VCaP (cell line): ENCODE measurements at regions not wholly inside any gene's neighbourhood (a gene's known extent, or its start where the extent isn't known, plus 50 kb on each side); places are given as distances from the start of the nearest gene placed in this dataset.

Experiments
- H3K27ac ChIP-seq: fragments of 450-650 bp; 2 replicates; pipeline ENCODE4 v1.5.1; 2017
- TF ChIP-seq, protein P1 (sequence below): fragments of 450-650 bp; conservative IDR thresholded peaks from 2 replicates; pipeline ENCODE4 v1.5.1; 2017; ENCODE audit warnings: mild to moderate bottlenecking, moderate library complexity

DNA sequence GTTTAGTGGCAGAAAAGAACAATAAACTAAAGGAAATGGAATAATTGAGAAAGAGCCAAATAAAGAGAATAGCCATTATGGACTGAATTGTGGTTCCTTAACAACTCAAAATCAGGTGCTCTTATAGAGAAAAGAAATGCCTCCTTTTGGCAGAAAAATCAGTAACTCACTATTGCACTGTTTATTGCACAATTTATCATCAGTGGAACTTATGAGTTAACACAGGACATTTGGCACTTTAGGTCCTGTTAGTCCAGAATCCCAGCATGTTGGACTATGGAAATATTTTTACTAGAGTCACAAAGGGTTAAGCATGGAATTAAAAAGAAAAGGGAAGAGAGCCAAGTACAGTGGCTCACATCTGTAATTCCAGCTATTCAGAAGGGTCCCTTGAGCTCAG, 53.8 kb upstream of the JMY start:
- H3K27ac ChIP-seq, result peak overlapping the region; percentile 58; the same call in 1 of the 2 replicates
- TF ChIP-seq, protein P1, sequence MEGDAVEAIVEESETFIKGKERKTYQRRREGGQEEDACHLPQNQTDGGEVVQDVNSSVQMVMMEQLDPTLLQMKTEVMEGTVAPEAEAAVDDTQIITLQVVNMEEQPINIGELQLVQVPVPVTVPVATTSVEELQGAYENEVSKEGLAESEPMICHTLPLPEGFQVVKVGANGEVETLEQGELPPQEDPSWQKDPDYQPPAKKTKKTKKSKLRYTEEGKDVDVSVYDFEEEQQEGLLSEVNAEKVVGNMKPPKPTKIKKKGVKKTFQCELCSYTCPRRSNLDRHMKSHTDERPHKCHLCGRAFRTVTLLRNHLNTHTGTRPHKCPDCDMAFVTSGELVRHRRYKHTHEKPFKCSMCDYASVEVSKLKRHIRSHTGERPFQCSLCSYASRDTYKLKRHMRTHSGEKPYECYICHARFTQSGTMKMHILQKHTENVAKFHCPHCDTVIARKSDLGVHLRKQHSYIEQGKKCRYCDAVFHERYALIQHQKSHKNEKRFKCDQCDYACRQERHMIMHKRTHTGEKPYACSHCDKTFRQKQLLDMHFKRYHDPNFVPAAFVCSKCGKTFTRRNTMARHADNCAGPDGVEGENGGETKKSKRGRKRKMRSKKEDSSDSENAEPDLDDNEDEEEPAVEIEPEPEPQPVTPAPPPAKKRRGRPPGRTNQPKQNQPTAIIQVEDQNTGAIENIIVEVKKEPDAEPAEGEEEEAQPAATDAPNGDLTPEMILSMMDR, result no peak

DNA sequence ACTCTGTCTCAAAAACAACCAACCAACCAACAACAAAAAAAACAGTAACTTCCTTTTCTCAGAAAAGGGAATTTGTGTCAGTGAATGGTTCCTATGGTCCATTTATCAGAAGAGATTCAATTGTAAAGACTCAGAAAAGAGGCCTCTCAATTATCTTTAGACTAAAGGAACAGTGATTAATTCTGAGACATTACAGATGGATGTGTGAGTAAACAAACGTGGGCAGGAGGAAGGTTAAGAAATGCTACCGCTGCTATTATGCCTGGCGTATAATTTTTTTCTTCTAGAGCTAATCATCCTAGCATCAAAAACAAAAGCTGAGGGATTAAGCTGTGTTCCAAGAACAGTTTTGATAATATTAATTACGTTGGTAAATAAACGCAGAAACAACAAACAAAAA, 52.9 kb upstream of the JMY start:
- TF ChIP-seq, protein P1, result no peak

DNA sequence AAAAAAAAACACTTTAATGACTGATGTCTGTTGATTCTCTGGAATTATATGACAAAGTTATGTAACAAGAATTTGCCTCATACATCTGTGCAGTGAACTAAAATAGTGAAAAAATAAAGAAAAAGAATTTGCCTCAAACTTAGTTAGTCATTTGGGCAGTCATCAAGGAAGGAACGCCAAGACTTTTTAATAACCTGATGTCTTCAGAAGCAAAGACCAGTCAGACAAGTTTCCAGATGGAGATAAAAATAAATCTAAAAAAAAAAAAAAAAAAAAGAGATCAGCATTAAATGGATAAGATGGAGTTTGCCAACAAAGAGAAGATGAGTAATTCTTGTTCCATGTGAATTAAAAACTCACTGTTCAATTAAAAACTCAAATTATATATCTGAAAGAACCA, 52.3 kb upstream of the JMY start:
- TF ChIP-seq, protein P1, result no peak
- peak overlapping the region; percentile 58 for H3K27ac ChIP-seq

More for the DNA sequence above, 52.9 kb upstream of the JMY start:
- peak overlapping the region; percentile 58 for H3K27ac ChIP-seq

DNA sequence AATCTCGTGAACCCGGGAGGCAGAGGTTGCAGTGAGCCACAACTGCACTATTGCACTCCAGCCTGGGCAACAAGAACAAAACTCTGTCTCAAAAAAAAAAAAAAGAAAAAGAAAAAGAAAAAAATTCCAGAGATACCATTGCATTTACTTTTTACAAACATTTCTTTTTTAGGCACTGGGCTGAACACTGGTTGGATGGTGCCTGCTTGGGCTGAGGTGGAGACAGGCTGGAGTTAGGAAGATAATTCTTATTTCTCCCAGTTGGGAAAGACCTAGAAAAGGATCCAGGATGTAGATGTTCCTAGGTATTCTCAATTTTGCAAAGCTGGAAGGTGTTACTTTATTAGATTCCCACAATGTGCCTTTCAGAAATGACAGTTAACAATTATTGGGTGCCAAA, 49.9 kb upstream of the JMY start:
- TF ChIP-seq, protein P1, result no peak
- no peak overlapping the region for H3K27ac ChIP-seq
